Spleen (tissue), 7 donors: ENCODE measurements at regions not wholly inside any gene's neighbourhood (a gene's known extent, or its start where the extent isn't known, plus 50 kb on each side); places are given as distances from the start of the nearest gene placed in this dataset.

Experiments used
- CTCF ChIP-seq, 11 experiments: fragments of 200-600 bp in 7 of 11; fragments of 450-650 bp in 4 of 11; sonication (generic) in 4 of 11; IDR thresholded peaks in 8 of 11; conservative IDR thresholded peaks in 3 of 11; 1 replicate in 7 of 11; 2 replicates in 4 of 11; pipeline versions ENCODE4 v1.4.0 to v1.8.0; 2016 to 2021; ENCODE audit warnings: antibody characterized with exemption in 11 of 11, inconsistent platforms in 4 of 11, mild to moderate bottlenecking in 1 of 11
- POLR2AphosphoS5 ChIP-seq, 3 donors: sonication (generic); formaldehyde crosslinking; IDR thresholded peaks; one replicate each; pipeline ENCODE4 v1.5.1; 2017; ENCODE audit warnings: antibody characterized with exemption in 3 of 3
- donor health status: DM: no; HTN: no; CAD: no; lungs with moderate emphysema.
- donor health status: DM: no; HTN: no; CAD: no.
- donor health status: DM: no; HTN: no; CAD: no.

- TF ChIP-seq CTCF (IDR thresholded peaks at IDR 0.05 in 8 of 11, conservative IDR thresholded peaks at IDR 0.05 in 3 of 11) (no peak), POLR2AphosphoS5 (IDR thresholded peaks at IDR 0.05) (no peak)
Measured at GRCh38 chr22:27253108-27253902, 548.3 kb downstream of the MN1 start.
